ENCODE measurements at regions not wholly inside any gene's neighbourhood (a gene's known extent, or its start where the extent isn't known, plus 50 kb on each side); places are given as distances from the start of the nearest gene placed in this dataset.

DNA sequence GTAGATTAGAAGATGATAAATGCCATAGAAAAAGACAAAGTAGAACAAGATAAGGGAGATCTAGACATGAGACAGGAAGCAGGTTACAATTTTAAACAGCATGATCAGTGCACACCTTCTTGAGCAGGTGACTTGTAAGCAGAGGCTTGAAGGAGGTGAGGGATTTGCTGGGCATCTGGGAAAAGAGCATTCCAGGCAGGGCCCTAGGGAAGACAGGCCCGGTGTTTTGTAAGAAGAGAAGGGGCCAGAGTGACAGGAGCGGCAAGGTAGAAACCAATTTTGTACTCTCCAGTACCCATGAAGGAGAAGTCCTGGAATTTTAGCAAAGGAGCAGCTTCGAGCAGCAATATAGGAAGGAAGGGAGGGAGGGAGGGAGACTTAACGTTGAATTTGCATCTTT lies 296.5 kb downstream of the MZT1 start:
- no peak for DNase-seq
- intact Hi-C loops (cut with DNase I) = no loop called here
- no peak overlapping the region for H3K4me3 ChIP-seq
- no peak overlapping the region for H3K27ac ChIP-seq
- WGBS, 2 donors = 71 to 86% methylated on average over 4 of the region's 4 CpGs
- peaks cover 0 to 3% (median 0%) of the 10 kb centered on the region in 4 donors for H3K4me1 ChIP-seq
- H3K9me3 ChIP-seq = no peaks in the 10 kb centered on the region
- TF ChIP-seq EP300 (IDR thresholded peaks at IDR 0.05) = no peak
- no peak for TF ChIP-seq POLR2A (IDR thresholded peaks at IDR 0.05)
- no peak for TF ChIP-seq POLR2AphosphoS5 (IDR thresholded peaks at IDR 0.05)
- no peak for TF ChIP-seq CTCF (IDR thresholded peaks at IDR 0.05)
- no peaks in the 10 kb centered on the region for H3K27me3 ChIP-seq
- no peaks in the 10 kb centered on the region for H3K36me3 ChIP-seq

- intact Hi-C loops (cut with DNase I) = no loop called here
- Histone ChIP-seq H3K4me1 (no peaks in the 10 kb centered on the region), H3K27ac (no peak overlapping the region), H3K27me3 (no peaks in the 10 kb centered on the region), H3K36me3 (no peaks in the 10 kb centered on the region), H3K9me3 (no peaks in the 10 kb centered on the region), H3K4me3 (no peak overlapping the region)
- no peak for TF ChIP-seq CTCF (IDR thresholded peaks at IDR 0.05)
- no peak for TF ChIP-seq POLR2AphosphoS5 (IDR thresholded peaks at IDR 0.05)
- TF ChIP-seq POLR2A (IDR thresholded peaks at IDR 0.05) = no peak
- TF ChIP-seq EP300 (IDR thresholded peaks at IDR 0.05) = no peak
- no peak for DNase-seq
- 91 to 92% methylated on average over 7 of the region's 7 CpGs for WGBS, 2 donors
These were observed 299.5 kb downstream of the MZT1 start for GRCh38 chr13:72427757-72428528.

DNA sequence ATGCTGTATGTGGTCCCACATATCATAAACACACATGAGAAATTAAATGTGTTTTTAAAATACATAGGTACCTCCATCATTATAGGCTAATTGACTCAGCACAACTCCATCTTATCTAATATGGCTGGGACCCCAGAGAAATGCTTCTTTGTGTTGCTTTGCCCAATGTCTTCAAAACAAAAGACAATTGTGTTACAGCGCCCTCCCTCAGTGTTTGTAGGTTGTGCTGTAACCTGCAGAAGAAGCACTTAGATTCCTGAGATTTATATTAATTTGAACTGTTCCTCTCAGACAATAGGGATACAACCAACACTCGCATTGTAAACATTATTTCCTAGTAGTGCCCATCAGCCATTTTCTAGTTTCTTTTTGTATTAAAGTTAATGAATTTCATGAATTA lies 303.4 kb downstream of the MZT1 start:
- no peaks in the 10 kb centered on the region for H3K9me3 ChIP-seq
- no peaks in the 10 kb centered on the region for H3K36me3 ChIP-seq
- no peaks in the 10 kb centered on the region for H3K27me3 ChIP-seq
- H3K4me1 ChIP-seq = no peaks in the 10 kb centered on the region
- no peak overlapping the region for H3K27ac ChIP-seq
- WGBS, 2 donors = 91 to 98% methylated on average over 2 of the region's 2 CpGs
- no peak overlapping the region for H3K4me3 ChIP-seq
- no peak for DNase-seq
- intact Hi-C loops (cut with DNase I) = no loop called here
- TF ChIP-seq POLR2A (IDR thresholded peaks at IDR 0.05) (no peak), EP300 (IDR thresholded peaks at IDR 0.05) (no peak), POLR2AphosphoS5 (IDR thresholded peaks at IDR 0.05) (no peak), CTCF (IDR thresholded peaks at IDR 0.05) (no peak)

GRCh38 chr13:72415817-72416216 lies 311.6 kb downstream of the MZT1 start:
- H3K9me3 ChIP-seq = no peaks in the 10 kb centered on the region
- no peaks in the 10 kb centered on the region for H3K36me3 ChIP-seq
- H3K27ac ChIP-seq = no peak overlapping the region
- intact Hi-C loops (cut with DNase I) = no loop called here
- WGBS, 2 donors = 87 to 91% methylated on average over 3 of the region's 3 CpGs
- no peak for DNase-seq
- H3K4me3 ChIP-seq = no peak overlapping the region
- no peaks in the 10 kb centered on the region for H3K27me3 ChIP-seq
- no peak for TF ChIP-seq POLR2AphosphoS5 (IDR thresholded peaks at IDR 0.05)
- no peak for TF ChIP-seq POLR2A (IDR thresholded peaks at IDR 0.05)
- TF ChIP-seq EP300 (IDR thresholded peaks at IDR 0.05) = no peak
- no peak for TF ChIP-seq CTCF (IDR thresholded peaks at IDR 0.05)
- no peaks in the 10 kb centered on the region for H3K4me1 ChIP-seq

DNA sequence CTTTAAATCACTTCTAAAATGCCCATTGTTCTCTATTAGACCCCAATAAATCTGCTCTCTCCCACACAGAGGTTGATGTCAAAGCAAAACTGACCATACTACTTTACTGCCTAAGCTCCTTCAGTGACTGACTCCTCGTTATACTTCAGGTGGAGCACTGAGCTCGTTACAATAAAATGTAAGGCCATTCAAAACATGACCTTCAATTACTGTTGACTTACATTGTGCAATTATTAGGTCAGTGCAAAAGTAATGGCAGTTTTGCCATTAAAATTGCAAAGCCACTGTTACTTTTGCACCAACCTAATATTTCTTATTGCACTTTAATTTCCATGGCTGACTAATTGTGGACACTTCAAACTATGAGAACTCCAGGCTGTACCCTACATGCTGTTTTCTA lies 314.9 kb downstream of the MZT1 start:
- Histone ChIP-seq H3K4me1 (no peaks in the 10 kb centered on the region), H3K27ac (no peak overlapping the region), H3K9me3 (no peaks in the 10 kb centered on the region), H3K27me3 (no peaks in the 10 kb centered on the region), H3K4me3 (no peak overlapping the region), H3K36me3 (no peaks in the 10 kb centered on the region)
- no peak for DNase-seq
- 73 to 77% methylated on average over 2 of the region's 2 CpGs for WGBS, 2 donors
- TF ChIP-seq CTCF (IDR thresholded peaks at IDR 0.05) (no peak), POLR2A (IDR thresholded peaks at IDR 0.05) (no peak), POLR2AphosphoS5 (IDR thresholded peaks at IDR 0.05) (no peak), EP300 (IDR thresholded peaks at IDR 0.05) (no peak)
- intact Hi-C loops (cut with DNase I) = no loop called here

All from sigmoid colon (tissue), 6 donors.